ENCODE measurements at regions not wholly inside any gene's neighbourhood (a gene's known extent, or its start where the extent isn't known, plus 50 kb on each side); places are given as distances from the start of the nearest gene placed in this dataset.

- H3K4me1 ChIP-seq (ENCODE audit: insufficient read depth, low read length, severe bottlenecking), result no peaks in the 10 kb centered on the region
- H4K20me1 ChIP-seq (ENCODE audit: insufficient read depth, low read length), result no peaks in the 10 kb centered on the region
- H3K79me2 ChIP-seq (ENCODE audit: insufficient read depth, low read length), result no peaks in the 10 kb centered on the region
These were observed 404.4 kb upstream of the RGS6 start for GRCh38 chr14:71527838-71528237.

GRCh38 chr14:71529848-71530247 lies 402.4 kb upstream of the RGS6 start:
- Histone ChIP-seq H2AFZ (ENCODE audit: low read length) (no peak overlapping the region), H4K20me1 (ENCODE audit: insufficient read depth, low read length) (no peaks in the 10 kb centered on the region), H3K36me3 (ENCODE audit: insufficient read depth, low read length) (no peaks in the 10 kb centered on the region), H3K9me2 (ENCODE audit: low read depth, low read length) (no peaks in the 10 kb centered on the region), H3K79me2 (ENCODE audit: insufficient read depth, low read length) (no peaks in the 10 kb centered on the region), H3F3A (ENCODE audit: insufficient read depth, low read length) (no peaks in the 10 kb centered on the region), H3K4me1 (ENCODE audit: insufficient read depth, low read length, severe bottlenecking) (no peaks in the 10 kb centered on the region), H3K27ac (ENCODE audit: low read depth, low read length, poor library complexity, severe bottlenecking) (no peak overlapping the region), H3K4me3 (ENCODE audit: low read depth, low read length, poor library complexity, severe bottlenecking) (no peak overlapping the region), H3K9ac (ENCODE audit: low read length) (no peak overlapping the region), H3K9me3 (ENCODE audit: low read length) (no peaks in the 10 kb centered on the region), H3K27me3 (ENCODE audit: insufficient read depth, low read length) (no peaks in the 10 kb centered on the region), H3K4me2 (ENCODE audit: low read length) (no peak overlapping the region)
- TF ChIP-seq EZH2 (IDR thresholded peaks at IDR 0.05; ENCODE audit: borderline replicate concordance, low read length), result no peak
- no peak for TF ChIP-seq CTCF (IDR thresholded peaks at IDR 0.05; ENCODE audit: low read length)

More at GRCh38 chr14:71527838-71528237, 404.4 kb upstream of the RGS6 start:
- Histone ChIP-seq H3K4me3 (ENCODE audit: low read depth, low read length, poor library complexity, severe bottlenecking) (no peak overlapping the region), H3K9me2 (ENCODE audit: low read depth, low read length) (no peaks in the 10 kb centered on the region), H3K27ac (ENCODE audit: low read depth, low read length, poor library complexity, severe bottlenecking) (no peak overlapping the region), H3K36me3 (ENCODE audit: insufficient read depth, low read length) (no peaks in the 10 kb centered on the region), H3K9ac (ENCODE audit: low read length) (no peak overlapping the region), H3K9me3 (ENCODE audit: low read length) (no peaks in the 10 kb centered on the region), H3K27me3 (ENCODE audit: insufficient read depth, low read length) (no peaks in the 10 kb centered on the region), H3F3A (ENCODE audit: insufficient read depth, low read length) (no peaks in the 10 kb centered on the region), H2AFZ (ENCODE audit: low read length) (no peak overlapping the region), H3K4me2 (ENCODE audit: low read length) (no peak overlapping the region)
- TF ChIP-seq EZH2 (IDR thresholded peaks at IDR 0.05; ENCODE audit: borderline replicate concordance, low read length) (no peak), CTCF (IDR thresholded peaks at IDR 0.05; ENCODE audit: low read length) (no peak)

GRCh38 chr14:71532344-71532743 lies 399.9 kb upstream of the RGS6 start:
- Histone ChIP-seq H3K36me3 (ENCODE audit: insufficient read depth, low read length) (no peaks in the 10 kb centered on the region), H3K27me3 (ENCODE audit: insufficient read depth, low read length) (no peaks in the 10 kb centered on the region), H3K9ac (ENCODE audit: low read length) (no peak overlapping the region), H2AFZ (ENCODE audit: low read length) (no peak overlapping the region), H3K79me2 (ENCODE audit: insufficient read depth, low read length) (no peaks in the 10 kb centered on the region), H4K20me1 (ENCODE audit: insufficient read depth, low read length) (no peaks in the 10 kb centered on the region), H3K4me3 (ENCODE audit: low read depth, low read length, poor library complexity, severe bottlenecking) (no peak overlapping the region), H3K9me3 (ENCODE audit: low read length) (no peaks in the 10 kb centered on the region), H3F3A (ENCODE audit: insufficient read depth, low read length) (no peaks in the 10 kb centered on the region), H3K4me2 (ENCODE audit: low read length) (no peak overlapping the region), H3K9me2 (ENCODE audit: low read depth, low read length) (no peaks in the 10 kb centered on the region), H3K4me1 (ENCODE audit: insufficient read depth, low read length, severe bottlenecking) (no peaks in the 10 kb centered on the region), H3K27ac (ENCODE audit: low read depth, low read length, poor library complexity, severe bottlenecking) (no peak overlapping the region)
- TF ChIP-seq CTCF (IDR thresholded peaks at IDR 0.05; ENCODE audit: low read length) (no peak), EZH2 (IDR thresholded peaks at IDR 0.05; ENCODE audit: borderline replicate concordance, low read length) (no peak)

Data from OCI-LY1 (cell line).